PC-9 (cell line): ENCODE measurements at regions not wholly inside any gene's neighbourhood (a gene's known extent, or its start where the extent isn't known, plus 50 kb on each side); places are given as distances from the start of the nearest gene placed in this dataset.

ENCODE experiments used
- BruUV-seq: library from RNA; stranded (reverse); fragments of 400-500 nt; replicated peaks from 2 replicates; lab custom pipeline; 2021; lab: Mats Ljungman, UMichigan
- CTCF ChIA-PET: fragments of 300-600 bp; sonication (Branson Sonifier 250); formaldehyde crosslinking; loops from one replicate; lab custom pipeline; 2022; ENCODE audit warnings: antibody characterized with exemption; lab: Charles Lee
- POLR2A ChIA-PET: fragments of 300-600 bp; sonication (Branson Sonifier 250); formaldehyde crosslinking; loops from one replicate; lab custom pipeline; 2022; ENCODE audit warnings: antibody characterized with exemption; ENCODE audit not compliant: unreplicated experiment; lab: Charles Lee
- DNase-seq, 2 experiments: peaks; one replicate each; pipeline versions ENCODE4 v3.0.0 to v3.0.0-alpha.2; 2015 to 2022; ENCODE audit warnings: mixed read lengths in 1 of 2
- H2AFZ ChIP-seq: fragments of 200-600 bp; sonication (generic); 2 replicates; pipeline ENCODE4 v1.8.1; 2017; ENCODE audit warnings: antibody characterized with exemption
- H3F3A ChIP-seq: fragments of 200-600 bp; sonication (generic); 2 replicates; pipeline ENCODE4 v1.8.1; 2017; ENCODE audit warnings: antibody characterized with exemption, mild to moderate bottlenecking, low read depth; ENCODE audit not compliant: insufficient read depth
- H3K27ac ChIP-seq: fragments of 200-600 bp; sonication (generic); 2 replicates; pipeline ENCODE4 v1.6.1; 2016; ENCODE audit warnings: mixed run types
- H3K27me3 ChIP-seq: fragments of 200-600 bp; sonication (generic); 2 replicates; pipeline ENCODE4 v1.6.1; 2016; ENCODE audit warnings: low read depth, mixed run types; ENCODE audit not compliant: insufficient read depth
- H3K36me3 ChIP-seq: fragments of 200-600 bp; sonication (generic); 2 replicates; pipeline ENCODE4 v1.6.1; 2016; ENCODE audit warnings: low read depth, mixed run types
- H3K4me1 ChIP-seq: fragments of 200-600 bp; sonication (generic); replicated peaks from 2 replicates; pipeline ENCODE4 v1.6.1; 2016; ENCODE audit warnings: mixed run types; ENCODE audit not compliant: insufficient read depth
- H3K4me2 ChIP-seq: fragments of 200-600 bp; sonication (generic); 2 replicates; pipeline ENCODE4 v1.6.1; 2017; ENCODE audit warnings: mixed run types
- H3K4me3 ChIP-seq: fragments of 200-600 bp; sonication (generic); 2 replicates; pipeline ENCODE4 v1.6.1; 2016; ENCODE audit warnings: mixed run types
- H3K79me2 ChIP-seq: fragments of 200-600 bp; sonication (generic); 2 replicates; pipeline ENCODE4 v1.6.1; 2017; ENCODE audit warnings: low read depth, mixed run types
- H3K9me2 ChIP-seq: fragments of 200-600 bp; sonication (generic); 2 replicates; pipeline ENCODE4 v1.8.1; 2017; ENCODE audit warnings: mild to moderate bottlenecking; ENCODE audit not compliant: insufficient read depth
- H3K9me3 ChIP-seq: fragments of 200-600 bp; sonication (generic); 2 replicates; pipeline ENCODE4 v1.8.1; 2016; ENCODE audit warnings: low read depth; ENCODE audit not compliant: insufficient read depth
- H4K20me1 ChIP-seq: fragments of 200-600 bp; sonication (generic); 2 replicates; pipeline ENCODE4 v1.8.1; 2017; ENCODE audit not compliant: insufficient read depth
- EZH2 ChIP-seq: fragments of 200-600 bp; sonication (generic); IDR thresholded peaks from 2 replicates; pipeline ENCODE4 v1.8.0; 2017; ENCODE audit warnings: antibody characterized with exemption, low read depth
- intact Hi-C: fragments of 100-400 bp; cut with micrococcal nuclease; formaldehyde crosslinking; loops from one replicate; pipeline ENCODE4 v1.10.0; 2022; ENCODE audit not compliant: unreplicated experiment
- TF ChIP-seq, protein P1 (sequence below): fragments of 200-600 bp; sonication (generic); conservative IDR thresholded peaks from 2 replicates; pipeline ENCODE4 v1.6.1; 2017; ENCODE audit warnings: mixed run types, antibody characterized with exemption, mild to moderate bottlenecking, moderate library complexity

GRCh38 chr11:59281177-59281576 lies 68.5 kb upstream of the MPEG1 start:
- no TSS peak for BruUV-seq
- intact Hi-C loops = no loop called here
- peaks cover 4% of the 10 kb centered on the region; the same call in 1 of the 2 replicates for H3K9me3 ChIP-seq
- H3K27me3 ChIP-seq = no peaks in the 10 kb centered on the region
- H3K4me2 ChIP-seq = no peak overlapping the region
- H3K4me3 ChIP-seq = no peak overlapping the region
- no peak for DNase-seq
- H3K4me1 ChIP-seq = no peaks in the 10 kb centered on the region
- TF ChIP-seq, protein P1, sequence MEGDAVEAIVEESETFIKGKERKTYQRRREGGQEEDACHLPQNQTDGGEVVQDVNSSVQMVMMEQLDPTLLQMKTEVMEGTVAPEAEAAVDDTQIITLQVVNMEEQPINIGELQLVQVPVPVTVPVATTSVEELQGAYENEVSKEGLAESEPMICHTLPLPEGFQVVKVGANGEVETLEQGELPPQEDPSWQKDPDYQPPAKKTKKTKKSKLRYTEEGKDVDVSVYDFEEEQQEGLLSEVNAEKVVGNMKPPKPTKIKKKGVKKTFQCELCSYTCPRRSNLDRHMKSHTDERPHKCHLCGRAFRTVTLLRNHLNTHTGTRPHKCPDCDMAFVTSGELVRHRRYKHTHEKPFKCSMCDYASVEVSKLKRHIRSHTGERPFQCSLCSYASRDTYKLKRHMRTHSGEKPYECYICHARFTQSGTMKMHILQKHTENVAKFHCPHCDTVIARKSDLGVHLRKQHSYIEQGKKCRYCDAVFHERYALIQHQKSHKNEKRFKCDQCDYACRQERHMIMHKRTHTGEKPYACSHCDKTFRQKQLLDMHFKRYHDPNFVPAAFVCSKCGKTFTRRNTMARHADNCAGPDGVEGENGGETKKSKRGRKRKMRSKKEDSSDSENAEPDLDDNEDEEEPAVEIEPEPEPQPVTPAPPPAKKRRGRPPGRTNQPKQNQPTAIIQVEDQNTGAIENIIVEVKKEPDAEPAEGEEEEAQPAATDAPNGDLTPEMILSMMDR = no peak
- no peak for TF ChIP-seq EZH2
- ChIA-PET POLR2A (no interaction called here), CTCF (no interaction called here)
- H2AFZ ChIP-seq = no peak overlapping the region
- H3K27ac ChIP-seq = no peak overlapping the region
- no peaks in the 10 kb centered on the region for H3K79me2 ChIP-seq
- H3F3A ChIP-seq = no peaks in the 10 kb centered on the region
- H3K9me2 ChIP-seq = no peaks in the 10 kb centered on the region
- H3K36me3 ChIP-seq = no peaks in the 10 kb centered on the region
- no peaks in the 10 kb centered on the region for H4K20me1 ChIP-seq

- ChIA-PET POLR2A (interaction anchor here (0.5 kb wide), 1 partner anchor 275 kb away, joined by 4 read pairs; no protein-coding TSS in a partner anchor), CTCF (no interaction called here)
- Histone ChIP-seq H3K27me3 (no peaks in the 10 kb centered on the region), H3K36me3 (no peaks in the 10 kb centered on the region), H3K79me2 (no peaks in the 10 kb centered on the region), H3K9me2 (no peaks in the 10 kb centered on the region), H3K27ac (peak overlapping the region; percentile 65), H3K4me2 (peak overlapping the region; percentile 33), H3K4me3 (no peak overlapping the region), H3K4me1 (peaks cover 50% of the 10 kb centered on the region), H3F3A (peaks cover 7% of the 10 kb centered on the region; the same call in 1 of the 2 replicates), H2AFZ (peak overlapping the region; percentile 25; the same call in 1 of the 2 replicates), H3K9me3 (peaks cover 4% of the 10 kb centered on the region; the same call in 1 of the 2 replicates), H4K20me1 (no peaks in the 10 kb centered on the region)
- TF ChIP-seq, protein P1 = no peak
- no peak for TF ChIP-seq EZH2
- intact Hi-C loops = no loop called here
- BruUV-seq = no TSS peak
- peak in 1 of 2 experiments; percentile 94 for DNase-seq
Observed at GRCh38 chr11:59273373-59273841, 60.7 kb upstream of the MPEG1 start.

DNA sequence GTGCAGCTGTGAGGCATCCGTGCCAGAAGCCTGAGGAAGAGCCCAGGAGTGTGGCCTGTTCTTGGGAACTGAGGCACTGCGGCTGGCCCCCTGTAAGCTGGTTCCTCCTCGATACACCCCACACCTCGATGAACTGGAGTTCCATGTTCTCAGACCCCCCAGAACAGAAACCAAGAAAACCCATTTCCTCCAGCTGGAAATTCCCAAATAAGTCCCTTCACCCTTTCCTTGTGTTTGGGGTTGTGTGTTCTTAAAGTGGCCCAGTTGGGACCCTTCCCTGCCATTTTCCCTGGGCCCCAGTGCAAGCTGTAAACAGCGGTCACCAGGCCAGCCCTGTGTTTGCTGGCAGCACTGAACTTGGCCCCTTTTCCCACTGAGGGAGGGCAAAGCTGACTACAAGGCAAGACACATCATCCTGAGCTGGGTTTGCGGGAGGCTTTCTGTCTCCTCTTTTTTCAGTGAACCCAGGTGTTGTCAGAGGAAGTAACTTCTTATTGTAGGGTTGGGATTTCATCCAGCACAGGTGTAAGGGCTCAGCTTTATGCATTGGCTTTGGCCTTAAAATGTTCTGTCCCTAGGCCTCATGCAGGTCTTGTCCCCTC lies 60.1 kb upstream of the MPEG1 start:
- peaks cover 1% of the 10 kb centered on the region; the same call in 1 of the 2 replicates for H3K9me3 ChIP-seq

More for the DNA sequence above, 60.1 kb upstream of the MPEG1 start:
- Histone ChIP-seq H3K4me1 (peaks cover 56% of the 10 kb centered on the region), H3K79me2 (no peaks in the 10 kb centered on the region), H3K36me3 (no peaks in the 10 kb centered on the region), H3K9me2 (no peaks in the 10 kb centered on the region), H2AFZ (peak overlapping the region; percentile 25; the same call in 1 of the 2 replicates), H3K27ac (peak overlapping the region; percentile 65), H4K20me1 (no peaks in the 10 kb centered on the region), H3K4me2 (peak overlapping the region; percentile 33), H3F3A (peaks cover 13% of the 10 kb centered on the region), H3K4me3 (no peak overlapping the region), H3K27me3 (no peaks in the 10 kb centered on the region)
- CTCF ChIA-PET = no interaction called here
- no peak for DNase-seq
- POLR2A ChIA-PET = no interaction called here
- TF ChIP-seq, protein P1 = no peak
- no peak for TF ChIP-seq EZH2
- no TSS peak for BruUV-seq
- intact Hi-C loops = no loop called here
